HG02642 (cell line): ENCODE measurements at regions not wholly inside any gene's neighbourhood (a gene's known extent, or its start where the extent isn't known, plus 50 kb on each side); places are given as distances from the start of the nearest gene placed in this dataset.
"Not testable (repeated sequence)": the region's sequence is repeated elsewhere in the genome, so short reads cannot be mapped to it uniquely, and the experiment has no call there.

ENCODE experiments used
- ATAC-seq: cut with Tn5 transposase; IDR thresholded peaks from one replicate; pipeline ENCODE4 v1.9.1; 2021; ENCODE audit warnings: mild to moderate bottlenecking; ENCODE audit not compliant: unreplicated experiment, poor library complexity

DNA sequence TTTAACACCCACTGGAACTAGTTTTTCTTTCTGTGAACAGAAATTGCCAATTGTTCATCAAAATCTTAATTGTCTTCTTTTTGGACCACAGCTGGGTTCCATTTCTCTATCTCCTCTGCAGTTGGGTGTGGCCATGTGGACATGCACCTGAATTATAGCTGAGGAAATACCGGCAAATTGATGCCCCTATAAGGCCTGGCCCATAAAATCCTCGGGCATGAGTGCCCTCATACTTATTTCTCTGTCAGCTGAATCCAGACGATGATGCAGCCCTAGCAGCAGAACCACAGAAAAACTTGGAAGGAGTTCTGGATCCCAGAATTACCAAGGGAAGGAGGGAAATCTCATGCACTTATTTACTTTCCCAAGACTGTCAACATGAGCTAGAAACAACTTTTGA lies 249.0 kb downstream of the CYRIA start:
- no peak for ATAC-seq

GRCh38 chr2:16415861-16416260 lies 249.8 kb downstream of the CYRIA start:
- ATAC-seq, result not testable (repeated sequence)

DNA sequence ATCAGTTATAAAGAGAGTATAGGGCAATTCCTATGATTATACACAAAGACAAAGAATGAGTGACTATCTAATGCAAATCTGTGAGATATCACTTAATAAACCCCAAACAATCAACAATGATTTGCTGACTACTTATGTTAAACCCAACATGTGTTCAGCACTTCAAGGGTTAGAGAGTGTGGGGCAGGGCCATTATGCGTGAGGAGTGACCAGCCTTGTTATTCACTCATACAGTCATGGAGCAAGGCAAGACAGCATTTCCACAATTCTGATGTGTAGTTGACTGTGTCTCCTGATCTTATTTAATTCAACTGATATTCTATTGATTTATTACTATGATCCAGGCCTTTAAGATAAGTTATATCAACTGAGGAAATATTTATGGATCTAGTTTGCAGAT lies 251.7 kb downstream of the CYRIA start:
- no peak for ATAC-seq

GRCh38 chr2:16413285-16413684 lies 252.3 kb downstream of the CYRIA start:
- no peak for ATAC-seq

- ATAC-seq, result no peak
These were observed 253.2 kb downstream of the CYRIA start for GRCh38 chr2:16412321-16413030.

GRCh38 chr2:16411788-16412187 lies 253.8 kb downstream of the CYRIA start:
- no peak for ATAC-seq

- ATAC-seq, result no peak
These were observed 255.8 kb downstream of the CYRIA start for GRCh38 chr2:16409849-16410248.

- ATAC-seq, result no peak
These were observed 256.6 kb downstream of the CYRIA start for GRCh38 chr2:16409006-16409390.

GRCh38 chr2:16408331-16409005 lies 257.2 kb downstream of the CYRIA start:
- ATAC-seq, result no peak

DNA sequence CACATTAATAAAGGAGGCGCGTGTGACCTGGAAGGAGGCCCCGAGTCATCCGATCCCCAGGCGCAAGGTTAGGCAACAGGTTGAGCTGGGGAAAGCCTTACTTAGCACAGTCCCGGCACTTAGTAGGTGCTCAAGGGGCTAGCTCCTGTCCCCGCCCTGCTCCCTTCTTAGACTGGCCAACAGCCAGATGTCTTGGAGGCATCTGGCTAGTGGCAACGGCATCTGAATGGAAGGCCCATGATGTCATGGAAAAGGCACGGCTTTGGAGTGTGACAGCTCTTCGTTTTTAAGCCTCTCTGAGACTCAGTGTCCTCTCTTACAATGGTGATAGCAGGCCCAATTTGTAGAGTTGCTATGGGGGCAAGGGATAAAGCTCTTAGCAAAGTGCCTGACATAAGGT lies 258.3 kb downstream of the CYRIA start:
- ATAC-seq, result no peak

GRCh38 chr2:16406496-16407289 lies 258.9 kb downstream of the CYRIA start:
- ATAC-seq, result no peak

- ATAC-seq, result no peak
These were observed 260.1 kb downstream of the CYRIA start for GRCh38 chr2:16405551-16405950.

- no peak for ATAC-seq
These were observed 260.9 kb downstream of the CYRIA start for GRCh38 chr2:16404551-16405300.

DNA sequence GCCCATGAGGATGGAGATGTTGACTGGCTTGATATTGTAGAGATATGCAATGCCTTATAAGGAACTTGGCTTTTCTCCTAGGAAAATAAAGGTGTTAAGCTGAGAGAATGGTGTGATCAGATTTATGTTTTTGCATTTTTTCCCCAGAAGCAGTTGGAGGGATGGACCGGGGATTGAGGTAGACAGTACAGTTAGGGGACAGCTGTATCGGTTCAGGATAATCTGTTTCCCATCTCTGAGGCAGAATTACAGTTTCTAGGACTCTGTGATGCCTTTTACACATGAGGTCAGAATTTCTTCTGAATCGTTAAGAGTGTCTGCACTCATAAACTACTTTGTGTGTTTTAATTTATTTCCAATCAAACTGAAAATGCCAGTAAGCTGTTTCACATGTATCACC lies 261.5 kb downstream of the CYRIA start:
- ATAC-seq, result no peak

- no peak for ATAC-seq
These were observed 262.7 kb downstream of the CYRIA start for GRCh38 chr2:16402891-16403290.

GRCh38 chr2:16401761-16402300 lies 263.8 kb downstream of the CYRIA start:
- no peak for ATAC-seq

- ATAC-seq, result no peak
These were observed 265.5 kb downstream of the CYRIA start for GRCh38 chr2:16400127-16400623.

DNA sequence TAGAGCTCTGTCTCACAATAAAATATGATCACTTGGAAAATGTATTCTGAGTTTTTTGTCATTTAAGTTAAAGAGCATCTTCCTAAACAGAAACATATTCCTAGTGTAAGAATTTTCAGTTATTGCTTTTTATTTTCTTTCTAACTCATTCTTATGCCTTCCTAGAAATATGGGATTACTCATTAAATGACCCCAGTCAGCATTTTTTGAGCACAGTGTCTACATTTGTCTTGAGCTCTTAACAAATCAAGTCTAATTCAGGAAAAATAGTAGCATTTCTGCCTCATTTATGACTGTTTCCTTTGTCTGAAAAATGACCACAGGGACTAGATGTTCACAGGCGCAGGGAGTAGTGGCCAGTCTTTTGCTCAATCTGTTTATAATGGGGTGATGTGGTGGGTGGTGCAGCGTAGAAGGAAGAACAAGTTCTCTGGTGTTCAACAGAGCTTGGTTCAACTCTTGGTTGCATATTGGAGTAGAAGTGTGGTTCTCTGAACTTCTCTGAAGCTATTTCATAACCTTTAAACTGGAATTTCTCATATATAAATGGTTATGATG lies 267.1 kb downstream of the CYRIA start:
- no peak for ATAC-seq

DNA sequence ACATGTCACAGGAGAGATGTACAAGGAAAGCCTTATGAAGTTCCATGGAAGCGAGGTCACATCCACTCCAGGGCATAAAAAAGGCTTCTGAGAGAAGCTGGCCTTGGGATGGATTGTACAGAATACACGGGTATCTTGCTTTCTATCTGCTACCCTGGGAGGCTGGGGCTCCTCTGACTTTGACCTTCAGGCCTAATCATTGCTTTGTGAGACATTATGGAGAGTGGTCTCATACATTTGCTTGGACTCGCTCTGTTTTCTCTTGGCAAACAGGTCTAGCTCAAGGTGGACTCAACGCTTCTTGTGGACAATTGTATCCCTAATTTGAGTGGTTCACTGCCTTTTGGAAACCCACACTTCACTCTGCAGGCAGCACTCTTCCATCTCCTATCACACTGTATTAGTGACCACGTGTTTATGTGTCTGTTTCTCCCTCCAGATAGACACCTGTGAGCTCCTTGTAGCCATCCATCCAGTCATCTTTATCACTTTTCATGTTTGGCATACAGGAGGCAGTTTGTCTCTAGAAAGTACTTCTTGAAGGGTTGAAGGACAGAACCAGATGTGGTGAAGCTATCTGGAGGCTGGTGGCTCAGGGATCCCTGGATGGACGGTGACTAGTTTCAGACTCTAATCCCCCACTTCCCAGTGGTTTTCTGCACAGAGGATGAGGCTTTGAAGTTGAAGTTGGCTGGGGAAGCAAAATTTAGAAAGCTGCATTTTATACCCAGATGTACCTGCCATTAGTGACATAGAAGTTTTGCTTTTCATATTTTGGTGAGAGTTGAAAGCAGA lies 267.8 kb downstream of the CYRIA start:
- ATAC-seq, result no peak
